HG03378 (cell line): ENCODE measurements at regions not wholly inside any gene's neighbourhood (a gene's known extent, or its start where the extent isn't known, plus 50 kb on each side); places are given as distances from the start of the nearest gene placed in this dataset.
"Not testable (repeated sequence)": the region's sequence is repeated elsewhere in the genome, so short reads cannot be mapped to it uniquely, and the experiment has no call there.

ENCODE experiments used
- ATAC-seq: cut with Tn5 transposase; IDR thresholded peaks from one replicate; pipeline ENCODE4 v1.9.1; 2021; ENCODE audit warnings: mild to moderate bottlenecking, moderate library complexity; ENCODE audit not compliant: unreplicated experiment

GRCh38 chr10:85420501-85421191, 945.9 kb downstream of the GRID1 start:
- ATAC-seq: no peak

DNA sequence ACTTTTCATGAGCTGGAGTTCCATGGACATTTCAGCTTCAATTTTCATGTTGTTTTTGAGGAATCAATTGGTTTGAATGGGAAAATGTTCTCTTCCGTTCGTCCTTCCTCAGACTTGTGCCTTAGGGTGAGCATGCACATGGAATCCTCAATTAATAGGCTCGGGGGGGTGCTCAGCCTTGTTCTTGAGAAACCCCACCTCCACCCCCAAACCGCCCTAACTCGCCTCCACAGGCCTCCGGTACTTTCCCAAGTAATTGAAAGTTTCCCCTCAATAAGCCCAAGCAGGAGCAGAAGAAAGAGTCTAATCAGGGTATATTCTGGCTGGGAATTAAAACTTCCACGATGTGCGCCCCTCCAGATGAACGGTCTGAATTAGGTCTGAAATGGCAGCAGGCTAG, 945.2 kb downstream of the GRID1 start:
- no peak for ATAC-seq

DNA sequence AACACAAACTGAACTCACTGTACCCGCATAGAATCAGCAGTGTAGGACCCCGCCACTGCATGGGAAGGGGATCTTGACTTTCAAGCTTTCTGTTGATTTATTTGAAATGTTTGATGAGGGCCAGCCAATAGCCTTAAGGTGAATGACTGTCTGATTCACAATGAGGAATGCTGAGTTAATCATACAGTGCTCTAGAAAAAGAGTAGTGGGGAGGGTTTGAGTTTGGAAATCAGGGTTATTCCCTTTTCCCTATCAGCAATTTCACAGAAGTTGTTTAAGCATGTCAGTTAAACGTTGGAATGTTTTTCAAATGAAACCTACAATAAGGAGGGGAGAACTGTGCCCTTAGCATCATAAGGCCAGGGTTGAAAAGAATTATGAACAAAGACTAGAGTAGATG, 937.5 kb downstream of the GRID1 start:
- no peak for ATAC-seq

- ATAC-seq: no peak
Observed at GRCh38 chr10:85430991-85431390, 935.6 kb downstream of the GRID1 start.

DNA sequence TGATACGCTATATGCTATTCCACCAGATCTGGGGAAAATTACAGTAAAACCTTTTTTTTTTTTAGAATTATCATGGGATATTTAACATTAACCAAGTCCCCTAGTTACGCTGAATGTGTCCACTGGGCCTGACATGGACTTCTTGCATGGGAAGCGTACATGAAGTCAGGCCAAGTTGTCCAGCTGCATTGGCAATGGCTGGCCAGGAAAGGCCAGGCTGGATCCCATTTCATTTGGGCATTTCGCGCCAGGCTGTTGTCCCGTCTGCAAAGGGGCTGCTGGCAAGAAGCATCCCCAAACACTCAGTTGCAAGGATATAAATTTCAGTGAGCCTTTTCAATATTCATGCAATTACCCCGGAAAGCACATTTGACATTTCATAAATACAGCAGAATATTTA, 933.3 kb downstream of the GRID1 start:
- ATAC-seq: no peak

DNA sequence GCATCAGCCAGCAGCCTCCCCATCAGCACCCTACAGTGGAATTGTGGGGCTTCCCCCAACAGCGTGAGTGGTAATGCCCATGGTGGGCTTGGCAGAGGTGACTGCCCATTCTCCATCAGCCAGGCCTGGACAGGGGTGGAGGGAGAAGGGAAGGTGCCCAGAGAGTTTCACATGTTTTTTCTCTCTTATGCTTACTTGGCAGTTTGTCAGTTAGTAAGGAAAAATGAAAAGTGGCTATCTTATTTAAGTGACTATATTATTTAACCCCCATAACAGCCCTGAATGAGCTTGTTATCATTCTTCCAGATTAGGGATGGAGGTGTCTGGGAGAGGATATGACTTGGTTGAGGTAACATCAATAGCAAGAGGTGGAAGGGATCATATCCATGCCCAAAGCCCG, 921.7 kb downstream of the GRID1 start:
- ATAC-seq: no peak

DNA sequence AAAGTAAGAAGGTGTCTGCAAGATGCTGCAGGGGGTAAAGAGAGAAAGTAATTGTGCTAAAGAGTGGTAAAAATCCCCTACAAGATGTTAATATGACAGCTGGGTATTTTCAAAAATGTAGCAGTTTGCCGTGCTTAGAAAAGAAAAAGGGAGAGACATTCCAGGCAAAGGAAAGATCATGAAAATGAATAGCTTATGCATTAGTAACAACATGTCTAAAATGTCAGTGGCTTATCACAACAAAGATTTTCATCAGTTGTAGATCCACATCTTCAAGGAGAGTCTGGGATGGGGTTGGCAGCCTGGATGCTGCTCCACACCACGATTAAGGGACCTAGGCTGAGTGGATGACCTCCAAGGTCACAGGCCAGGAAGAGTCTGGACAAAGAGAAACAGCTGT, 920.9 kb downstream of the GRID1 start:
- no peak for ATAC-seq

GRCh38 chr10:85446827-85447226, 919.8 kb downstream of the GRID1 start:
- ATAC-seq: no peak

DNA sequence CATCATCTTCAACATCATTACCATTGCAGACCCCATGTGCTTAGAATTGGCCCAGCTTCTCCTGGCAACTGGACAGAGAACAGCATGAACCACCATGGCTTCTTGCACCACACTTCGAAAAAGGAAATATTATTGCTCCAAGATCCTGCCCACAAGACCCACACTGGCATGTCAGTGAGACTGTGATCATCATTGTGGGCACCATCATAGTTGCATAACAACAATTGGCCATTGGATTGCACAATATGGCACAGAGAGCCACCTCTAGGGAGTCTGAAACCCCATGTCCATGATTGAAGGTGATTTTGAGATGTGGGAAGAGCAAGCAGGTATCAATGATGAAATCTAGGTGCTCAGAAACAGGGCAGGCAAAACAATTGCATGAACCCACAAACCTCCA, 918.9 kb downstream of the GRID1 start:
- ATAC-seq: no peak

DNA sequence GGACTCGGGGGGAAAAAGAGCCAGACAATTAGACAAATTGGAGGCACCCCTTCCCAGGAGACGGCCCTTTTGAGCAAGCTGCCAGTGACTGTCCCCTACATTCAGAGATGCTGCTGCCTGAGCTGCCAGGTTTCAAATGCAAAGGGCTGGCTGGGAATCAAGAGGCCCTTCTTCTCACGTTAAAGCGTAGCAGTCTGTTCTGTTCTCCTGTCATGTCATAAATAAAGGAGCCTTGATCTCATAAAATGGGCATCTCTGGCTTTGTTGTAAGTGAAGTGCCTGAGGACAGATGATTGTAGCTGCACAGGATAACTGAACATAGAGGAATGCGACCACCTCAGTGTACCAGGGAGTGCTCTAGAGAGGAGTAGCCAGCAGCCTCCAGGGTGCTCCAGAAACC, 917.9 kb downstream of the GRID1 start:
- ATAC-seq: no peak

GRCh38 chr10:85454386-85454785, 912.2 kb downstream of the GRID1 start:
- ATAC-seq: no peak

DNA sequence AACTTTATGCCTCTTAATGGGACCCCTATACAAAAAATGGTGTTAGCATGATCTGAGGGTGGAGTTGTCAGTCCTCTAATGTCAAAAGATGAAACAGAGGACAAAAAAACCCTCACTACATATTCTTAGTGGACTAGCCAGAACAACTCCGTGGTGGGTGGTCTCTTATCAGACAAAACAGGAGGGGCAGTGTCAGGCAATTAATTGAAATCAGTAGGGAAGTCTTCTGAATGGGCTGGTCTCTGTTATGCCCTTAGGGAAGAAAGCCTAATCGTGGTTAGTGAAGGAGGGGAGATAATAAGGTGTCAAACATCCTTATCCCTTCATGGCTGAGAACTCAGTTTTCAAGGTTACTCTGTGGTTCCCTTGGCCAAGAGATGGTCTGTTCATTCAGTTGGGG, 909.4 kb downstream of the GRID1 start:
- ATAC-seq: no peak

DNA sequence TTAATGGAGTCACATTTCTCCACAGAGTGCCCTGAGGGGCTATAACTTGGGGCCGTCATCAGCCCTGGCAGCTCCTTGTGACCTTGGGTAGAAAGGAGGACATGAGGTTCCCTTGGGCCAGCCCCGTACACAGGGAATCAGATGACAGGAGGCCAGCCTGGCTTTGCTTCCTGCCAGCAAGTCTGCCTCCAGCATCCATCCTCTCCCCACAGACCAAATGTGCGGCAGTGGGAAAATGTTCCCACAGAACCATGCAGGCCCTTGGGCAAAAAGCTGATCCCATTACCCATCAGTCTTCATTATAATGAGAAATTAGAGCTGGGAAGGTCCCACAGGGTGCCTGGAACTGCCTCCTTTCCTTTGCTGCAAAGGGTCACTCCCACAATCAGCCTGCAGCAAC, 908.3 kb downstream of the GRID1 start:
- no peak for ATAC-seq

- no peak for ATAC-seq
Observed at GRCh38 chr10:85459906-85460305, 906.7 kb downstream of the GRID1 start.

DNA sequence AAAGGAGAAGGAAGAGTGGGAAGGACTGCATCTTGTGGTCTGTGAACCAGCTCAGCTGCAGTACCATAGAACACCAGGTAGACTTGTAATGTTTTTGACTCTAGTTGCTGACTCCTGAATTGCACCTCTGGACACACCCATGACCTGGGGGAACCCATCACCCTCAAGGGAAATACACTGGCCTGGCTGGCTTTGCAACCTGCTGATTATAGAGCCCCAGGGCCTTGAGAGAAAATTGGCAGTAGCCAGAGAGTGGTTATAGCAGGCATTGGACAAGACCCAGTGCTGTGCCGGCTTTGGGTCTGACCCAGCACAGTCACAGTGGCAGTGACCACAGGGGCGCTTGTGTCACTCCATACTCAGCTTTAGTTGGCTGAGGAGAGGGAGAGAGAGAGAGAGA, 902.3 kb downstream of the GRID1 start:
- no peak for ATAC-seq

DNA sequence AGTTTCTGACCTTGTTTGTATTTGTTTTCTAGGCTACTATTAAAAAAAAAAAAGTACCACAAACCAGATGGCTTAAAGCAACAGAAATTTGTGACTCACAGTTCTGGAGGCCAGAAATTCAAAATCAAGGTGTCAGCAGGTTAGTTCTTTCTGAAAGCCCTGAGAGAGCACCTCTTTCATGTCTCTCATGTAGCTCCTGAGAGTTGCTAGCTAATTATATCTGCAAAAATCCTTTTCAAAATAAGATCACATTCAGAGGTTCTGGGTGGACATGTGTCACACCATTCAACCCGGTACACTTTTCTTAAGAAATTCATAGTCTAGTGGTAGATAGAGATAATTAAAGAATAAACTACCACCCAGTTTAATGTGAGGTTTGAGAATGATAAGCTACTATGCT, 888.6 kb downstream of the GRID1 start:
- ATAC-seq: no peak

GRCh38 chr10:85490431-85490830, 876.2 kb downstream of the GRID1 start:
- ATAC-seq: no peak

- no peak for ATAC-seq
Observed at GRCh38 chr10:85491652-85492051, 874.9 kb downstream of the GRID1 start.

- no peak for ATAC-seq
Observed at GRCh38 chr10:85492684-85493083, 873.9 kb downstream of the GRID1 start.

GRCh38 chr10:85493703-85494102, 872.9 kb downstream of the GRID1 start:
- ATAC-seq: no peak

DNA sequence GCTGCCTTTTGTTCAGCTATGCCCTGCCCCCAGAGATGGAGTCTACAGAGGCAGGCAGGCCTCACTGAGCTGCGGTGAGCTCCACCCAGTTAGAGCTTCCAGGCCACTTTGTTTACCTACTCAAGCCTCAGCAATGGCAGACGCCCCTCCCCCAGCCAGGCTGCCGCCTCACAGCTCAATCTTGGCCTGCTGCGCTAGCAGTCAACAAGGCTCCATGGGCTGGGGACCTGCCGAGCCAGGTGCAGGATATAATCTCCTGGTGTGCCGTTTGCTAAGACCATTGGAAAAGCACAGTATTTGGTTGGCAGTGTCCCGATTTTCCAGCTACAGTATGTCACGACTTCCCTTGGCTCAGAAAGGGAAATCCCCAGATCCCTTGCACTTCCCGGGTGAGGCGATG, 862.0 kb downstream of the GRID1 start:
- ATAC-seq: not testable (repeated sequence)

DNA sequence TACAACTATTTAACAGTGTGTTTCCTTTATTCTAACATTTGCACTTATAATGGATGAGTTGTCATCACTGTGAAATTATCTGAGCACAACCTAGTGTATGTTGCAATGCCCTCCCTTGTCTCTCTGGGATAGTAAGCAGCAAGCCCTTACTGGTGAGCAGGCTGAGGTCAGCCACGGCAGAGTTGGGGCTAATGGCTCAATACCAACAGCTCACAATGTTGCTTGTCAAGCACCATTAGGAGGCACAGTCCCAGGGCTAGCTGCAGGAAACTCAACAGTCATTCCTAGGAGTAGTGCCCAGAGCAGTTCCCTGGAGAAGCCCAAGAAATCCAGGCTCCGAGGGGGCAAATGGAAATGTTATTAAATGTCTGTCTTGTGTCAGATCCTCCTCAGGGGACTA, 858.4 kb downstream of the GRID1 start:
- ATAC-seq: no peak

- no peak for ATAC-seq
Observed at GRCh38 chr10:85510682-85511081, 855.9 kb downstream of the GRID1 start.
